Endothelial cell of umbilical vein (primary cell): ENCODE measurements at regions not wholly inside any gene's neighbourhood (a gene's known extent, or its start where the extent isn't known, plus 50 kb on each side); places are given as distances from the start of the nearest gene placed in this dataset.

Experiments
- BruUV-seq: library from RNA; stranded (reverse); fragments of 400-500 nt; replicated peaks from 2 replicates; lab custom pipeline; 2021; lab: Mats Ljungman, UMichigan
- CTCF ChIA-PET: fragments of 300-600, 350-600 bp; sonication (Branson Sonifier 250); formaldehyde crosslinking; loops from one replicate; lab custom pipeline; 2021; ENCODE audit warnings: antibody characterized with exemption, inconsistent platforms; lab: Charles Lee
- POLR2A ChIA-PET: fragments of 300-600, 350-600 bp; sonication (Branson Sonifier 250); formaldehyde crosslinking; loops from one replicate; lab custom pipeline; 2021; ENCODE audit warnings: antibody characterized with exemption, inconsistent platforms; lab: Charles Lee
- DNase-seq: peaks from one replicate; pipeline ENCODE4 v3.0.0-alpha.2; 2011; ENCODE audit warnings: low read depth, low spot score
- FAIRE-seq: peaks from 2 replicates; lab custom pipeline; 2011; peaks lifted over from hg19 to GRCh38; lab: Jason Lieb, UNC
- H2AFZ ChIP-seq: 2 replicates; pipeline ENCODE4 v1.6.0; 2012; ENCODE audit warnings: low read depth, low read length, control low read depth, inconsistent platforms
- H3K27ac ChIP-seq: 2 replicates; pipeline ENCODE4 v1.5.1; 2011; ENCODE audit warnings: low read depth, mild to moderate bottlenecking, control low read depth, low read length, moderate library complexity; ENCODE audit not compliant: insufficient read depth
- H3K27me3 ChIP-seq, 2 experiments: 2 replicates each; pipeline versions ENCODE4 v1.6.0 to v1.6.1; 2011; ENCODE audit warnings: low read length in 2 of 2, mixed read lengths in 1 of 2; ENCODE audit not compliant: control insufficient read depth in 2 of 2, insufficient read depth in 2 of 2
- H3K36me3 ChIP-seq, 2 experiments: 2 replicates in 1 of 2; 3 replicates in 1 of 2; pipeline ENCODE4 v1.5.1; 2011; ENCODE audit warnings: low read length in 2 of 2, mild to moderate bottlenecking in 1 of 2, moderate library complexity in 1 of 2; ENCODE audit not compliant: control insufficient read depth in 2 of 2, insufficient read depth in 2 of 2; ENCODE audit errors: extremely low read depth in 1 of 2
- H3K4me1 ChIP-seq: 3 replicates; pipeline ENCODE4 v1.5.1; 2011; ENCODE audit warnings: mild to moderate bottlenecking, low read length; ENCODE audit not compliant: control insufficient read depth, insufficient read depth; ENCODE audit errors: extremely low read depth
- H3K4me2 ChIP-seq: 2 replicates; pipeline ENCODE4 v1.6.1; 2011; ENCODE audit warnings: low read length, control low read depth, mixed read lengths; ENCODE audit not compliant: insufficient read depth
- H3K4me3 ChIP-seq, 3 experiments: fragments of 200-600 bp in 1 of 3; sonication (generic), shearing (Covaris generic) in 1 of 3; replicated peaks in 1 of 3; 2 replicates each; pipeline ENCODE4 v1.5.1; 2011 to 2016; ENCODE audit warnings: control low read depth in 3 of 3, low read length in 3 of 3, mild to moderate bottlenecking in 2 of 3, inconsistent platforms in 1 of 3, low read depth in 1 of 3, moderate library complexity in 1 of 3; ENCODE audit not compliant: insufficient read depth in 1 of 3
- H3K79me2 ChIP-seq: 2 replicates; pipeline ENCODE4 v1.6.0; 2012; ENCODE audit warnings: low read length, inconsistent platforms; ENCODE audit not compliant: control insufficient read depth, insufficient read depth
- H3K9ac ChIP-seq: replicated peaks from 2 replicates; pipeline ENCODE3; 2011; ENCODE audit warnings: low read length, control low read depth; ENCODE audit not compliant: insufficient read depth; ENCODE audit errors: extremely low read depth
- H3K9me1 ChIP-seq: replicated peaks from 3 replicates; pipeline ENCODE4 v1.6.0; 2011; ENCODE audit warnings: mild to moderate bottlenecking, low read length; ENCODE audit not compliant: control insufficient read depth, insufficient read depth; ENCODE audit errors: extremely low read depth
- H3K9me3 ChIP-seq: replicated peaks from 2 replicates; pipeline ENCODE4 v1.5.1; 2012; ENCODE audit warnings: low read length, inconsistent platforms; ENCODE audit not compliant: control insufficient read depth, insufficient read depth
- H4K20me1 ChIP-seq: replicated peaks from 2 replicates; pipeline ENCODE3; 2011; ENCODE audit warnings: mild to moderate bottlenecking, low read length; ENCODE audit not compliant: control insufficient read depth, insufficient read depth; ENCODE audit errors: extremely low read depth
- CTCF ChIP-seq, 2 donors: IDR thresholded peaks; 1 replicate in 1 of 2; 2 replicates in 1 of 2; pipeline ENCODE4 v1.5.1; 2011; ENCODE audit warnings: low read length in 2 of 2, mild to moderate bottlenecking in 2 of 2, moderate library complexity in 2 of 2, control low read depth in 1 of 2, inconsistent platforms in 1 of 2, low read depth in 1 of 2; ENCODE audit not compliant: insufficient read depth in 1 of 2; ENCODE audit errors: extremely low read depth in 1 of 2
- EZH2 ChIP-seq: IDR thresholded peaks from 2 replicates; pipeline ENCODE4 v1.6.1; 2012; ENCODE audit warnings: borderline replicate concordance, low read depth, mild to moderate bottlenecking, moderate library complexity, low read length, inconsistent platforms; ENCODE audit not compliant: severe bottlenecking
- FOS ChIP-seq: IDR thresholded peaks from 2 replicates; pipeline ENCODE4 v1.6.1; 2011; ENCODE audit warnings: mild to moderate bottlenecking, low read length, moderate library complexity, borderline replicate concordance; ENCODE audit not compliant: insufficient read depth
- GATA2 ChIP-seq: IDR thresholded peaks from 2 replicates; pipeline ENCODE4 v1.7.0; 2011; ENCODE audit warnings: low read depth, mild to moderate bottlenecking, moderate library complexity, mixed read lengths, low read length; ENCODE audit not compliant: insufficient read length, insufficient read depth
- JUN ChIP-seq: IDR thresholded peaks from 2 replicates; pipeline ENCODE4 v1.6.1; 2011; ENCODE audit warnings: borderline replicate concordance, low read depth; ENCODE audit not compliant: insufficient read length, insufficient read depth
- MAX ChIP-seq: IDR thresholded peaks from 2 replicates; pipeline ENCODE4 v1.6.1; 2011; ENCODE audit not compliant: insufficient read depth, insufficient read length
- MYC ChIP-seq: IDR thresholded peaks from one replicate; pipeline ENCODE4 v1.6.1; 2011; ENCODE audit warnings: mild to moderate bottlenecking, low read depth, low read length
- POLR2A ChIP-seq: IDR thresholded peaks from 2 replicates; pipeline ENCODE4 v1.6.1; 2012; ENCODE audit warnings: low read depth, mild to moderate bottlenecking, control low read depth, low read length
- POLR2AphosphoS5 ChIP-seq: IDR thresholded peaks from 2 replicates; pipeline ENCODE4 v1.6.1; 2012; ENCODE audit warnings: low read depth, mild to moderate bottlenecking, control low read depth, low read length, moderate library complexity; ENCODE audit not compliant: insufficient read depth
- dilution Hi-C: fragments of 300-500 bp; cut with MboI; formaldehyde crosslinking; loops from one replicate; pipeline ENCODE4 v1.15.0; 2019; ENCODE audit warnings: low sequenced_read_pairs; ENCODE audit not compliant: extremely low pct_ligation_motif_present
- intact Hi-C: fragments of 100-400 bp; cut with micrococcal nuclease; formaldehyde crosslinking; loops from one replicate; pipeline ENCODE4 v1.10.0; 2022

GRCh38 chr5:111016801-111017200, 54.7 kb upstream of the TSLP start:
- Histone ChIP-seq H3K4me3 (no peak overlapping the region), H3K36me3 (no peaks in the 10 kb centered on the region), H3K4me2 (no peak overlapping the region), H3K4me1 (no peaks in the 10 kb centered on the region), H3K9ac (no peak overlapping the region), H3K9me3 (no peaks in the 10 kb centered on the region), H2AFZ (no peak overlapping the region), H3K9me1 (no peaks in the 10 kb centered on the region), H3K27ac (no peak overlapping the region), H3K27me3 (no peaks in the 10 kb centered on the region), H3K79me2 (no peaks in the 10 kb centered on the region), H4K20me1 (no peaks in the 10 kb centered on the region)
- intact Hi-C loops (no loop called here), dilution Hi-C loops (no loop called here)
- no TSS peak for BruUV-seq
- POLR2A ChIA-PET = no interaction called here
- TF ChIP-seq POLR2A (no peak), FOS (no peak), GATA2 (no peak), MYC (no peak), MAX (no peak), CTCF (IDR thresholded peaks at IDR 0.05; ENCODE audit: extremely low read depth in 1 of 2, insufficient read depth in 1 of 2, low read depth in 1 of 2, low read length in 2 of 2) (no peak), POLR2AphosphoS5 (no peak), JUN (no peak), EZH2 (no peak)
- CTCF ChIA-PET = no interaction called here
- DNase-seq (no peak), FAIRE-seq (no peak)
